Mesenchymal stem cell (in vitro differentiated cells and primary cell): ENCODE measurements at regions not wholly inside any gene's neighbourhood (a gene's known extent, or its start where the extent isn't known, plus 50 kb on each side); places are given as distances from the start of the nearest gene placed in this dataset.

Experiments
- DNase-seq: peaks from one replicate; pipeline ENCODE4 v3.0.0-alpha.2; 2013
- H2AFZ ChIP-seq: one replicate; pipeline ENCODE4 v1.6.1; 2013; ENCODE audit warnings: low read depth, mild to moderate bottlenecking, control low read depth, inconsistent platforms, low read length, moderate library complexity
- H2AK5ac ChIP-seq: 2 replicates; pipeline ENCODE4 v1.6.1; 2013; ENCODE audit warnings: low read length, moderate library complexity, mild to moderate bottlenecking, inconsistent platforms; ENCODE audit not compliant: severe bottlenecking
- H2BK120ac ChIP-seq: one replicate; pipeline ENCODE4 v1.6.1; 2013; ENCODE audit warnings: low read depth, mild to moderate bottlenecking, inconsistent platforms, low read length, moderate library complexity
- H2BK12ac ChIP-seq, 2 experiments: one replicate each; pipeline ENCODE4 v1.6.1; 2013; ENCODE audit warnings: inconsistent platforms in 2 of 2, low read length in 2 of 2, mild to moderate bottlenecking in 2 of 2, moderate library complexity in 2 of 2, control low read depth in 1 of 2
- H2BK15ac ChIP-seq: one replicate; pipeline ENCODE4 v1.6.1; 2013; ENCODE audit warnings: mild to moderate bottlenecking, low read depth, inconsistent platforms; ENCODE audit not compliant: poor library complexity, severe bottlenecking
- H2BK5ac ChIP-seq: 2 replicates; pipeline ENCODE4 v1.6.1; 2013; ENCODE audit warnings: low read depth, mild to moderate bottlenecking, low read length, control low read depth, inconsistent platforms; ENCODE audit not compliant: poor library complexity, severe bottlenecking
- H3K14ac ChIP-seq, 2 experiments: one replicate each; pipeline ENCODE4 v1.6.1; 2013; ENCODE audit warnings: inconsistent platforms in 2 of 2, low read length in 2 of 2, control low read depth in 1 of 2, mild to moderate bottlenecking in 1 of 2, moderate library complexity in 1 of 2
- H3K18ac ChIP-seq, 2 experiments: one replicate each; pipeline ENCODE4 v1.6.1; 2013; ENCODE audit warnings: inconsistent platforms in 2 of 2, low read length in 2 of 2, control low read depth in 1 of 2, low read depth in 1 of 2, mild to moderate bottlenecking in 1 of 2
- H3K23ac ChIP-seq, 2 experiments: one replicate each; pipeline ENCODE4 v1.6.1; 2013; ENCODE audit warnings: inconsistent platforms in 2 of 2, low read length in 2 of 2, mild to moderate bottlenecking in 2 of 2, moderate library complexity in 2 of 2, control low read depth in 1 of 2
- H3K27ac ChIP-seq: 2 replicates; pipeline ENCODE4 v1.5.1; 2013; ENCODE audit warnings: mild to moderate bottlenecking, moderate library complexity, low read length, control low read depth, inconsistent platforms; ENCODE audit not compliant: poor library complexity, severe bottlenecking
- H3K27me3 ChIP-seq, 2 experiments: 2 replicates each; pipeline versions ENCODE4 v1.6.1 to v1.7.0; 2013; ENCODE audit warnings: low read length in 2 of 2, mild to moderate bottlenecking in 2 of 2, moderate library complexity in 2 of 2, control low read depth in 1 of 2, inconsistent platforms in 1 of 2; ENCODE audit not compliant: control insufficient read depth in 1 of 2, insufficient read depth in 1 of 2
- H3K36me3 ChIP-seq, 2 experiments: 2 replicates each; pipeline versions ENCODE4 v1.6.1 to v1.7.0; 2013; ENCODE audit warnings: low read length in 2 of 2, control low read depth in 1 of 2, inconsistent platforms in 1 of 2, low read depth in 1 of 2, mild to moderate bottlenecking in 1 of 2; ENCODE audit not compliant: insufficient read depth in 2 of 2, control insufficient read depth in 1 of 2
- H3K4ac ChIP-seq, 2 experiments: one replicate each; pipeline ENCODE4 v1.6.1; 2013; ENCODE audit warnings: inconsistent platforms in 2 of 2, low read length in 2 of 2, mild to moderate bottlenecking in 2 of 2, moderate library complexity in 2 of 2, control low read depth in 1 of 2, low read depth in 1 of 2
- H3K4me1 ChIP-seq: 2 replicates; pipeline ENCODE4 v1.6.1; 2013; ENCODE audit warnings: low read depth, low read length, control low read depth; ENCODE audit not compliant: control insufficient read depth, insufficient read depth
- H3K4me2 ChIP-seq: 2 replicates; pipeline ENCODE4 v1.6.1; 2013; ENCODE audit warnings: low read length, mild to moderate bottlenecking, inconsistent platforms; ENCODE audit not compliant: poor library complexity, severe bottlenecking
- H3K4me3 ChIP-seq, 2 experiments: 2 replicates each; pipeline versions ENCODE4 v1.5.1 to v1.7.0; 2013; ENCODE audit warnings: low read length in 2 of 2, mild to moderate bottlenecking in 2 of 2, control low read depth in 1 of 2, low read depth in 1 of 2; ENCODE audit not compliant: insufficient read depth in 1 of 2
- H3K79me1 ChIP-seq: replicated peaks from 2 replicates; pipeline ENCODE4 v1.6.1; 2013; ENCODE audit warnings: mild to moderate bottlenecking, control low read depth, low read length, inconsistent platforms; ENCODE audit not compliant: poor library complexity, severe bottlenecking
- H3K9ac ChIP-seq: 2 replicates; pipeline ENCODE4 v1.7.0; 2013; ENCODE audit warnings: mild to moderate bottlenecking, low read length, moderate library complexity
- H3K9me3 ChIP-seq: 2 replicates; pipeline ENCODE4 v1.7.0; 2013; ENCODE audit warnings: mild to moderate bottlenecking, low read length; ENCODE audit not compliant: control insufficient read depth
- H4K8ac ChIP-seq: one replicate; pipeline ENCODE4 v1.6.1; 2013; ENCODE audit warnings: inconsistent platforms, mild to moderate bottlenecking, low read length, moderate library complexity
- H4K91ac ChIP-seq: one replicate; pipeline ENCODE4 v1.6.1; 2013; ENCODE audit warnings: mild to moderate bottlenecking, low read length, inconsistent platforms
- WGBS: methylation state at CpG from one replicate; pipeline ENCODE4 v1.1.7; 2013; ENCODE audit warnings: mixed read lengths; 5-methylcytosine and 5-hydroxymethylcytosine counted together

- Histone ChIP-seq H3K4me3 (no peak overlapping the region), H3K9me3 (no peaks in the 10 kb centered on the region), H2BK15ac (no peak overlapping the region), H3K27me3 (no peaks in the 10 kb centered on the region), H2BK120ac (no peak overlapping the region), H4K91ac (no peak overlapping the region), H3K4ac (no peak overlapping the region), H2BK5ac (no peak overlapping the region), H3K79me1 (no peaks in the 10 kb centered on the region), H4K8ac (no peak overlapping the region), H3K23ac (no peak overlapping the region), H2BK12ac (no peak overlapping the region), H2AFZ (no peak overlapping the region), H3K18ac (no peak overlapping the region), H3K27ac (no peak overlapping the region), H3K9ac (no peak overlapping the region), H3K4me2 (no peak overlapping the region), H3K36me3 (no peaks in the 10 kb centered on the region), H2AK5ac (no peak overlapping the region), H3K14ac (no peak overlapping the region), H3K4me1 (no peaks in the 10 kb centered on the region)
- no peak for DNase-seq
- WGBS = 95% methylated on average over 14 of the region's 14 CpGs
These were observed 363.0 kb upstream of the IRX2 start for GRCh38 chr5:3114467-3114866.

DNA sequence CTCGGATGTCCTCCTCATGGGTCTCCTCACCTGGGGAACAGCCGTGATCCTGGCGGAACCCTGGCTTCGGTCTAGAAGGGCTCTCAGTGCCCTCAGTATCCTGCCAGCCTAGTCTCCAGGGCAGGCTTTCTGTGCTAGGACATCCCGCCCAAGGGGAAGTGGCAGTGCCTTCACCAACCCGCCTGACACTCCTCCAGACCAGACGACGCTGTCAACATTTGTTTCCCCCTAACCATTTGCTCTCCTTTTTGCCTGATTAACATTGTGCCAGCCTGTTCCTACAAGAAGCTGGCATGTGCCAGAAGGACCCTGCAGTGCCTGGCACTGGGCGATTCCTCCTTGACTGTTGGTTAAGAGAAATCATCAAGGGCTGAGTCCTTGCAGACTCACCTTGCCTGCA, 358.9 kb upstream of the IRX2 start:
- Histone ChIP-seq H3K4ac (no peak overlapping the region), H2BK15ac (no peak overlapping the region), H3K23ac (no peak overlapping the region), H2BK120ac (no peak overlapping the region), H4K8ac (no peak overlapping the region), H3K27ac (no peak overlapping the region), H3K4me3 (no peak overlapping the region), H3K9ac (no peak overlapping the region), H3K27me3 (no peaks in the 10 kb centered on the region), H3K9me3 (no peaks in the 10 kb centered on the region), H2BK12ac (no peak overlapping the region), H3K4me1 (no peaks in the 10 kb centered on the region), H3K4me2 (no peak overlapping the region), H2AFZ (no peak overlapping the region), H3K36me3 (no peaks in the 10 kb centered on the region), H4K91ac (no peak overlapping the region), H2BK5ac (no peak overlapping the region), H3K18ac (no peak overlapping the region), H3K79me1 (no peaks in the 10 kb centered on the region), H2AK5ac (no peak overlapping the region), H3K14ac (no peak overlapping the region)
- WGBS = 92% methylated on average over 9 of the region's 9 CpGs
- DNase-seq = no peak

DNA sequence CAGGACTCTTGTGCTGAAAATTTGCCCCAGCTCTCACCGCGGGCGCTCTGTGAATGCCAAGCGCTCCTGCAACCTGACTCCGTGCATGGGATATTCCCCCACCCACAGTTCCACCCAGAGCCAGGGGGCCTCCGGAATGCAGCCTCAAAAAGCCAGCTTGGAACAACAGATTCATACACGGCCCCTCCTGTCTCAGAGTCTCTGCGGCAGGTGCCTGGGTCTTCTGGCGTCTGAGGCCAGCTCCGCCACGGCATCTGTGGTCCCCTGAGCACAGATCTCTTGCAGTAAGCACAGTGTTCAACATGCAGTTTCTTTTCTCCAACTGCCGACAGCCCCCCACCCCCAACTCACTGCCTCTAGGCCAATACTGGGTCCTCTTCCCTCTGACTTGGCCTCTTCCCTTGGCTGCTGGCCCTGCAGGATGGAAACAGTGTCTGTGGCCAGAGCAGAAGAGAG, 355.7 kb upstream of the IRX2 start:
- H4K8ac ChIP-seq = no peak overlapping the region
- no peak overlapping the region for H3K9ac ChIP-seq
- WGBS = 50% methylated on average over 12 of the region's 12 CpGs

DNA sequence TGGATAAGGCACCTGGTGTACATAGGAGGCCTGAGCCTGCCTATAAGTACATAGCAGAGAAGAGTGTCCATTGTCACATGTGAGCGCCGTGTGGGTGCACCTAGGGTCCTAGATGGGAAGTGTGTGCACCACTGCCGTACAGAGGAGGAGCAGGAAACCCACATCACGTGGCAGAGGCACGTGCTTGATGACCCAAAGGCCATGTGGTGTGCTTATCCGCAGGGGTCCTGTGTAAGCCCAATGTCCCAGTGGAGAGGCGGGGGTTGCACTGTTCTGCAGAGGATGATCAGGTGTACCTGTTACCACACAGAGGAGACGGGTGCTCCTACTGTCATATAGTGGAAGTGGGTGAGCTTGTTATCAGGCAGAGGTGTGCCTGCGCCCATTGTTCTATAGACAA, 354.1 kb upstream of the IRX2 start:
- WGBS = 67% methylated on average over 9 of the region's 9 CpGs
- H4K8ac ChIP-seq = no peak overlapping the region
- no peaks in the 10 kb centered on the region for H3K36me3 ChIP-seq
- no peak overlapping the region for H3K27ac ChIP-seq
- H3K4ac ChIP-seq = no peak overlapping the region
- H3K18ac ChIP-seq = no peak overlapping the region
- H3K9me3 ChIP-seq = no peaks in the 10 kb centered on the region
- H2BK120ac ChIP-seq = no peak overlapping the region
- no peak overlapping the region for H2BK12ac ChIP-seq
- no peaks in the 10 kb centered on the region for H3K4me1 ChIP-seq
- H3K79me1 ChIP-seq = no peaks in the 10 kb centered on the region
- no peak overlapping the region for H2AK5ac ChIP-seq
- no peak overlapping the region for H3K9ac ChIP-seq
- H3K4me2 ChIP-seq = no peak overlapping the region
- no peak overlapping the region for H2AFZ ChIP-seq
- H2BK15ac ChIP-seq = no peak overlapping the region
- no peak overlapping the region for H2BK5ac ChIP-seq
- no peak overlapping the region for H3K23ac ChIP-seq
- H3K4me3 ChIP-seq = no peak overlapping the region
- H4K91ac ChIP-seq = no peak overlapping the region
- H3K14ac ChIP-seq = no peak overlapping the region
- no peak for DNase-seq
- no peaks in the 10 kb centered on the region for H3K27me3 ChIP-seq

More for the DNA sequence above, 355.7 kb upstream of the IRX2 start:
- H3K4ac ChIP-seq = no peak overlapping the region
- H2BK120ac ChIP-seq = no peak overlapping the region
- no peaks in the 10 kb centered on the region for H3K36me3 ChIP-seq
- no peak overlapping the region for H2AFZ ChIP-seq
- no peaks in the 10 kb centered on the region for H3K9me3 ChIP-seq
- H2BK12ac ChIP-seq = no peak overlapping the region
- H3K4me3 ChIP-seq = no peak overlapping the region
- no peak overlapping the region for H2AK5ac ChIP-seq
- no peak overlapping the region for H3K23ac ChIP-seq
- H3K14ac ChIP-seq = no peak overlapping the region
- H2BK5ac ChIP-seq = no peak overlapping the region
- no peak overlapping the region for H3K27ac ChIP-seq
- no peak overlapping the region for H4K91ac ChIP-seq
- no peak overlapping the region for H2BK15ac ChIP-seq
- no peaks in the 10 kb centered on the region for H3K27me3 ChIP-seq
- no peak overlapping the region for H3K18ac ChIP-seq
- DNase-seq = no peak
- H3K4me2 ChIP-seq = no peak overlapping the region
- H3K4me1 ChIP-seq = no peaks in the 10 kb centered on the region
- no peaks in the 10 kb centered on the region for H3K79me1 ChIP-seq
